HepG2 (cell line): ENCODE measurements at regions not wholly inside any gene's neighbourhood (a gene's known extent, or its start where the extent isn't known, plus 50 kb on each side); places are given as distances from the start of the nearest gene placed in this dataset.

Experiments used
- ATAC-seq: fragments of 200-7000 bp; cut with Tn5 transposase; 3 replicates; pipeline ENCODE4 v1.9.1; 2020; ENCODE audit warnings: mild to moderate bottlenecking, moderate library complexity
- BruUV-seq: library from RNA; stranded (reverse); fragments of 400-500 nt; replicated peaks from 2 replicates; lab custom pipeline; 2021; lab: Mats Ljungman, UMichigan
- CTCF ChIA-PET: fragments of 300-600 bp; formaldehyde crosslinking; extraction: SDS; loops from one replicate; lab custom pipeline; 2021; ENCODE audit warnings: low total read pairs, inconsistent platforms, low intra/inter-chr PET ratio; lab: Yijun Ruan, JAX
- POLR2A ChIA-PET: fragments of 350-600 bp; sonication (Branson Sonifier 250); formaldehyde crosslinking; loops from one replicate; lab custom pipeline; 2020; ENCODE audit warnings: antibody characterized with exemption, inconsistent platforms; lab: Yijun Ruan, JAX
- DNase-seq: peaks from one replicate; pipeline ENCODE4 v3.0.0-alpha.2; 2015; ENCODE audit warnings: low spot score
- FAIRE-seq: peaks from 3 replicates; lab custom pipeline; 2011; peaks lifted over from hg19 to GRCh38; lab: Jason Lieb, UNC
- H2AFZ ChIP-seq: one replicate; pipeline ENCODE4 v1.6.1; 2011; ENCODE audit warnings: low read length, inconsistent platforms
- H3K27ac ChIP-seq: fragments of 300-600 bp; 3 replicates; pipeline ENCODE4 v1.8.0; 2011; ENCODE audit warnings: mixed run types, mild to moderate bottlenecking, mixed read lengths, low read length, inconsistent platforms; ENCODE audit not compliant: insufficient read depth; ENCODE audit errors: extremely low read length
- H3K27me3 ChIP-seq, 2 experiments: fragments of 200-600 bp in 1 of 2; 2 replicates in 1 of 2; 3 replicates in 1 of 2; pipeline versions ENCODE4 v1.6.0 to v1.8.0; 2011; ENCODE audit warnings: low read length in 2 of 2, mild to moderate bottlenecking in 2 of 2, moderate library complexity in 2 of 2, inconsistent platforms in 1 of 2; ENCODE audit not compliant: insufficient read depth in 2 of 2, control insufficient read depth in 1 of 2
- H3K36me3 ChIP-seq, 2 experiments: fragments of 200-600 bp in 1 of 2; replicated peaks in 1 of 2; 2 replicates in 1 of 2; 3 replicates in 1 of 2; pipeline versions ENCODE4 v1.5.1 to v1.8.0; 2011; ENCODE audit warnings: low read length in 2 of 2, inconsistent platforms in 1 of 2; ENCODE audit not compliant: insufficient read depth in 2 of 2, control insufficient read depth in 1 of 2
- H3K4me1 ChIP-seq: 2 replicates; pipeline ENCODE4 v1.5.1; 2012; ENCODE audit warnings: low read length, inconsistent platforms; ENCODE audit not compliant: insufficient read depth
- H3K4me2 ChIP-seq: 2 replicates; pipeline ENCODE4 v1.6.0; 2011; ENCODE audit warnings: low read depth, low read length, inconsistent platforms
- H3K4me3 ChIP-seq, 3 experiments: fragments of 200-600 bp in 1 of 3; sonication (generic), shearing (Covaris generic) in 1 of 3; replicated peaks in 1 of 3; 2 replicates each; pipeline ENCODE4 v1.5.1; 2011 to 2016; ENCODE audit warnings: low read length in 3 of 3, inconsistent platforms in 2 of 3, low read depth in 2 of 3, mild to moderate bottlenecking in 2 of 3, control low read depth in 1 of 3, mixed read lengths in 1 of 3; ENCODE audit not compliant: insufficient read depth in 1 of 3
- H3K79me2 ChIP-seq: one replicate; pipeline ENCODE4 v1.6.1; 2011; ENCODE audit warnings: low read length, inconsistent platforms; ENCODE audit not compliant: insufficient read depth
- H3K9ac ChIP-seq: 2 replicates; pipeline ENCODE4 v1.6.0; 2011; ENCODE audit warnings: mild to moderate bottlenecking, low read depth, low read length, inconsistent platforms; ENCODE audit not compliant: insufficient read depth
- H3K9me3 ChIP-seq: 2 replicates; pipeline ENCODE4 v1.5.1; 2012; ENCODE audit warnings: mild to moderate bottlenecking, low read length
- H4K20me1 ChIP-seq: 2 replicates; pipeline ENCODE4 v1.6.0; 2011; ENCODE audit warnings: inconsistent platforms, mild to moderate bottlenecking, low read length, moderate library complexity; ENCODE audit not compliant: insufficient read depth
- ADNP ChIP-seq: sonication (generic); formaldehyde crosslinking; IDR thresholded peaks from 2 replicates; pipeline ENCODE4 v1.4.0; 2020; ENCODE audit warnings: missing genetic modification reagents
- CBX2 ChIP-seq, 2 experiments: fragments of 200-600 bp in 1 of 2; sonication (generic); formaldehyde crosslinking in 1 of 2; IDR thresholded peaks; 2 replicates each; pipeline versions ENCODE4 v1.7.0 to v1.8.1; 2018 to 2022; ENCODE audit warnings: low read depth in 2 of 2, low read length in 1 of 2, mild to moderate bottlenecking in 1 of 2, missing genetic modification reagents in 1 of 2
- CEBPG ChIP-seq: IDR thresholded peaks from 2 replicates; pipeline ENCODE4 v1.6.1; 2016
- HNRNPK ChIP-seq: fragments of 200-400 bp; formaldehyde crosslinking; IDR thresholded peaks from 2 replicates; pipeline ENCODE4 v1.6.1; 2018; ENCODE audit warnings: low read length, low read depth, moderate library complexity, mild to moderate bottlenecking; ENCODE audit not compliant: poor library complexity, severe bottlenecking
- IRF9 ChIP-seq: sonication (generic); formaldehyde crosslinking; IDR thresholded peaks from 2 replicates; pipeline ENCODE4 v1.8.0; 2022; ENCODE audit warnings: missing genetic modification reagents, mild to moderate bottlenecking, borderline replicate concordance
- KLF12 ChIP-seq: sonication (generic); formaldehyde crosslinking; IDR thresholded peaks from 2 replicates; pipeline ENCODE4 v1.4.0; 2020; ENCODE audit warnings: missing genetic modification reagents, borderline replicate concordance
- MAFG ChIP-seq: sonication (generic); formaldehyde crosslinking; IDR thresholded peaks from 2 replicates; pipeline ENCODE4 v1.5.1; 2020; ENCODE audit warnings: mild to moderate bottlenecking, missing genetic modification reagents
- NFE2L2 ChIP-seq: fragments of 150-350 bp; IDR thresholded peaks from 2 replicates; pipeline ENCODE4 v1.6.1; 2014; ENCODE audit warnings: low read length
- NFIB ChIP-seq: sonication (generic); formaldehyde crosslinking; IDR thresholded peaks from 2 replicates; pipeline ENCODE4 v1.9.0; 2021; ENCODE audit warnings: missing genetic modification reagents, mild to moderate bottlenecking, borderline replicate concordance
- TRIM24 ChIP-seq: sonication (generic); formaldehyde crosslinking; IDR thresholded peaks from 2 replicates; pipeline ENCODE4 v1.8.0; 2022; ENCODE audit warnings: mild to moderate bottlenecking, missing genetic modification reagents
- ZNF138 ChIP-seq: sonication (generic); formaldehyde crosslinking; IDR thresholded peaks from 2 replicates; pipeline ENCODE4 v1.5.0; 2020; ENCODE audit warnings: mild to moderate bottlenecking, low read depth, missing genetic modification reagents
- ZNF280B ChIP-seq: sonication (generic); formaldehyde crosslinking; IDR thresholded peaks from 2 replicates; pipeline ENCODE4 v1.5.0; 2020; ENCODE audit warnings: missing genetic modification reagents, mild to moderate bottlenecking, borderline replicate concordance
- ZNF331 ChIP-seq: sonication (generic); formaldehyde crosslinking; IDR thresholded peaks from 2 replicates; pipeline ENCODE4 v1.4.0; 2020; ENCODE audit warnings: missing genetic modification reagents
- ZNF720 ChIP-seq: sonication (generic); formaldehyde crosslinking; IDR thresholded peaks from 2 replicates; pipeline ENCODE4 v1.4.0; 2020; ENCODE audit warnings: missing genetic modification reagents
- WGBS: methylation state at CpG from one replicate; pipeline ENCODE4 v1.1.6; 2017; ENCODE audit warnings: low lambda C conversion rate; 5-methylcytosine and 5-hydroxymethylcytosine counted together
- in situ Hi-C: cut with HindIII; loops from 2 replicates; pipeline ENCODE4 v1.10.0; 2017; ENCODE audit warnings: low pct_unique_long_range_greater_than_20kb; ENCODE audit not compliant: extremely low pct_ligation_motif_present
- intact Hi-C: fragments of 100-400 bp; cut with micrococcal nuclease; formaldehyde crosslinking; loops from one replicate; pipeline ENCODE4 v1.10.0; 2022; ENCODE audit not compliant: unreplicated experiment
- TF ChIP-seq, protein P1 (sequence below): sonication (generic); formaldehyde crosslinking; IDR thresholded peaks from 2 replicates; pipeline ENCODE4 v1.5.0; 2020; ENCODE audit warnings: mild to moderate bottlenecking, missing genetic modification reagents
- TF ChIP-seq, protein P2 (sequence below): sonication (generic); formaldehyde crosslinking; IDR thresholded peaks from 2 replicates; pipeline ENCODE4 v1.4.0; 2020; ENCODE audit warnings: missing genetic modification reagents

- TF ChIP-seq HNRNPK, result no peak
- TF ChIP-seq ZNF138 (CRISPR knock-in tag), result no peak
- TF ChIP-seq CEBPG, result no peak
- TF ChIP-seq, protein P1, sequence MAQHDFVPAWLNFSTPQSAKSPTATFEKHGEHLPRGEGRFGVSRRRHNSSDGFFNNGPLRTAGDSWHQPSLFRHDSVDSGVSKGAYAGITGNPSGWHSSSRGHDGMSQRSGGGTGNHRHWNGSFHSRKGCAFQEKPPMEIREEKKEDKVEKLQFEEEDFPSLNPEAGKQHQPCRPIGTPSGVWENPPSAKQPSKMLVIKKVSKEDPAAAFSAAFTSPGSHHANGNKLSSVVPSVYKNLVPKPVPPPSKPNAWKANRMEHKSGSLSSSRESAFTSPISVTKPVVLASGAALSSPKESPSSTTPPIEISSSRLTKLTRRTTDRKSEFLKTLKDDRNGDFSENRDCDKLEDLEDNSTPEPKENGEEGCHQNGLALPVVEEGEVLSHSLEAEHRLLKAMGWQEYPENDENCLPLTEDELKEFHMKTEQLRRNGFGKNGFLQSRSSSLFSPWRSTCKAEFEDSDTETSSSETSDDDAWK, result no peak
- no peak for TF ChIP-seq ZNF720 (CRISPR knock-in tag)
- TF ChIP-seq CBX2 (IDR thresholded peaks at IDR 0.05; ENCODE audit: low read depth, low read length), result no peak
- no peak for TF ChIP-seq CBX2 (CRISPR knock-in tag; IDR thresholded peaks at IDR 0.05; ENCODE audit: low read depth)
These were observed 414.2 kb downstream of the GABRB3 start (continued) for GRCh38 chr15:26358708-26359107.

GRCh38 chr15:26357653-26358052 is 415.2 kb downstream of the GABRB3 start:
- DNase-seq (no peak), FAIRE-seq (no peak), ATAC-seq (no peak)
- in situ Hi-C loops (no loop called here), intact Hi-C loops (no loop called here)
- no peak overlapping the region for H3K4me2 ChIP-seq
- no peaks in the 10 kb centered on the region for H3K4me1 ChIP-seq
- 0% methylated on average over 3 of the region's 3 CpGs for WGBS
- ChIA-PET POLR2A (no interaction called here), CTCF (no interaction called here)
- H3K27me3 ChIP-seq, result no peaks in the 10 kb centered on the region
- no peak overlapping the region for H3K4me3 ChIP-seq
- no peaks in the 10 kb centered on the region for H4K20me1 ChIP-seq
- H3K79me2 ChIP-seq, result no peaks in the 10 kb centered on the region
- no peak overlapping the region for H2AFZ ChIP-seq
- TF ChIP-seq MAFG, result no peak
- no peak for TF ChIP-seq KLF12 (CRISPR knock-in tag)
- no peak for TF ChIP-seq NFE2L2
- TF ChIP-seq CBX2 (IDR thresholded peaks at IDR 0.05; ENCODE audit: low read depth, low read length), result no peak
- no peak for TF ChIP-seq CBX2 (CRISPR knock-in tag; IDR thresholded peaks at IDR 0.05; ENCODE audit: low read depth)
- no peak for TF ChIP-seq ZNF331 (CRISPR knock-in tag)
- TF ChIP-seq NFIB (CRISPR knock-in tag), result no peak
- no peak for TF ChIP-seq ADNP (CRISPR knock-in tag)
- TF ChIP-seq, protein P2, sequence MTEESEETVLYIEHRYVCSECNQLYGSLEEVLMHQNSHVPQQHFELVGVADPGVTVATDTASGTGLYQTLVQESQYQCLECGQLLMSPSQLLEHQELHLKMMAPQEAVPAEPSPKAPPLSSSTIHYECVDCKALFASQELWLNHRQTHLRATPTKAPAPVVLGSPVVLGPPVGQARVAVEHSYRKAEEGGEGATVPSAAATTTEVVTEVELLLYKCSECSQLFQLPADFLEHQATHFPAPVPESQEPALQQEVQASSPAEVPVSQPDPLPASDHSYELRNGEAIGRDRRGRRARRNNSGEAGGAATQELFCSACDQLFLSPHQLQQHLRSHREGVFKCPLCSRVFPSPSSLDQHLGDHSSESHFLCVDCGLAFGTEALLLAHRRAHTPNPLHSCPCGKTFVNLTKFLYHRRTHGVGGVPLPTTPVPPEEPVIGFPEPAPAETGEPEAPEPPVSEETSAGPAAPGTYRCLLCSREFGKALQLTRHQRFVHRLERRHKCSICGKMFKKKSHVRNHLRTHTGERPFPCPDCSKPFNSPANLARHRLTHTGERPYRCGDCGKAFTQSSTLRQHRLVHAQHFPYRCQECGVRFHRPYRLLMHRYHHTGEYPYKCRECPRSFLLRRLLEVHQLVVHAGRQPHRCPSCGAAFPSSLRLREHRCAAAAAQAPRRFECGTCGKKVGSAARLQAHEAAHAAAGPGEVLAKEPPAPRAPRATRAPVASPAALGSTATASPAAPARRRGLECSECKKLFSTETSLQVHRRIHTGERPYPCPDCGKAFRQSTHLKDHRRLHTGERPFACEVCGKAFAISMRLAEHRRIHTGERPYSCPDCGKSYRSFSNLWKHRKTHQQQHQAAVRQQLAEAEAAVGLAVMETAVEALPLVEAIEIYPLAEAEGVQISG (CRISPR knock-in tag), result no peak
- TF ChIP-seq ZNF280B, result no peak
- no peak for TF ChIP-seq TRIM24 (CRISPR knock-in tag)
- TF ChIP-seq IRF9, result no peak
- H3K36me3 ChIP-seq, result no peaks in the 10 kb centered on the region
- BruUV-seq, result no TSS peak
- H3K9ac ChIP-seq, result no peak overlapping the region
- no peak overlapping the region for H3K27ac ChIP-seq
- H3K9me3 ChIP-seq, result peaks cover 92% of the 10 kb centered on the region
